ENCODE measurements at regions not wholly inside any gene's neighbourhood (a gene's known extent, or its start where the extent isn't known, plus 50 kb on each side); places are given as distances from the start of the nearest gene placed in this dataset.

DNA sequence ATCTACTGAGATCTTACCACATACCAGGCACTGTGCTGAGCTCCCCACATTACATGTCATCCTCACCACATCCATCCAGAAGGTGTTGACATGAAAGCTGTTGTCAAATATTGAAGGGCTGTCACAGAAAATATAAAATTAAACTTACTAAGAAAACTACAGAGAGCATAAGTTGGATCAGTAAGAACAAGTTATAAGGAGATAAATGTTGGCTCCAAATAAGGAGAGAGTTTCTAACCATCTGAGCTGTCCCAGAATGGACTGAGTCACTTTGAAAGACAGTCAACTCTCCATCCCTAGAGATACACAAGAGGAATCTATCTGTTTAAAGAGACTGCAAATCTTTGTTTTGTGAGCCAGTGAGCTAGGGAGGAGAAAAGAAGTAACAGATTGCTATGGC lies 169.8 kb downstream of the DRD1 start:
- TF ChIP-seq POLR2A (IDR thresholded peaks at IDR 0.05) (no peak), EP300 (IDR thresholded peaks at IDR 0.05) (no peak)
- TF ChIP-seq, protein P1, sequence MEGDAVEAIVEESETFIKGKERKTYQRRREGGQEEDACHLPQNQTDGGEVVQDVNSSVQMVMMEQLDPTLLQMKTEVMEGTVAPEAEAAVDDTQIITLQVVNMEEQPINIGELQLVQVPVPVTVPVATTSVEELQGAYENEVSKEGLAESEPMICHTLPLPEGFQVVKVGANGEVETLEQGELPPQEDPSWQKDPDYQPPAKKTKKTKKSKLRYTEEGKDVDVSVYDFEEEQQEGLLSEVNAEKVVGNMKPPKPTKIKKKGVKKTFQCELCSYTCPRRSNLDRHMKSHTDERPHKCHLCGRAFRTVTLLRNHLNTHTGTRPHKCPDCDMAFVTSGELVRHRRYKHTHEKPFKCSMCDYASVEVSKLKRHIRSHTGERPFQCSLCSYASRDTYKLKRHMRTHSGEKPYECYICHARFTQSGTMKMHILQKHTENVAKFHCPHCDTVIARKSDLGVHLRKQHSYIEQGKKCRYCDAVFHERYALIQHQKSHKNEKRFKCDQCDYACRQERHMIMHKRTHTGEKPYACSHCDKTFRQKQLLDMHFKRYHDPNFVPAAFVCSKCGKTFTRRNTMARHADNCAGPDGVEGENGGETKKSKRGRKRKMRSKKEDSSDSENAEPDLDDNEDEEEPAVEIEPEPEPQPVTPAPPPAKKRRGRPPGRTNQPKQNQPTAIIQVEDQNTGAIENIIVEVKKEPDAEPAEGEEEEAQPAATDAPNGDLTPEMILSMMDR (IDR thresholded peaks at IDR 0.05), result no peak

Data from ovary (tissue), 3 donors.